HFFc6 (cell line): ENCODE measurements at regions not wholly inside any gene's neighbourhood (a gene's known extent, or its start where the extent isn't known, plus 50 kb on each side); places are given as distances from the start of the nearest gene placed in this dataset.

Experiments used
- DNase-seq: peaks from one replicate; pipeline ENCODE4 v3.0.0-alpha.2; 2018
- H3K27ac Mint-ChIP-seq: 2 replicates; pipeline ENCODE4 v1.8.0; 2020; ENCODE audit warnings: mild to moderate bottlenecking, mixed read lengths
- H3K27me3 Mint-ChIP-seq: 2 replicates; pipeline ENCODE4 v1.8.0; 2021; ENCODE audit warnings: mild to moderate bottlenecking, moderate library complexity, mixed read lengths; ENCODE audit not compliant: insufficient read depth
- H3K36me3 Mint-ChIP-seq: 2 replicates; pipeline ENCODE4 v1.8.0; 2021; ENCODE audit warnings: low read depth, mixed read lengths
- H3K4me1 Mint-ChIP-seq: 2 replicates; pipeline ENCODE4 v1.8.0; 2020; ENCODE audit warnings: low read depth, mixed read lengths
- H3K4me3 Mint-ChIP-seq: 2 replicates; pipeline ENCODE4 v1.8.0; 2020; ENCODE audit warnings: mild to moderate bottlenecking, moderate library complexity, mixed read lengths
- H3K9me3 Mint-ChIP-seq: 2 replicates; pipeline ENCODE4 v1.8.0; 2020; ENCODE audit warnings: mild to moderate bottlenecking, mixed read lengths
- CTCF ChIP-seq: fragments of 200-600 bp; sonication (generic); IDR thresholded peaks from 2 replicates; pipeline ENCODE4 v1.5.0; 2021; ENCODE audit warnings: antibody characterized with exemption, mild to moderate bottlenecking

GRCh38 chr21:38972078-38972477, 166.3 kb downstream of the ETS2 start:
- Mint-ChIP-seq H3K4me3 (no peak overlapping the region), H3K9me3 (no peaks in the 10 kb centered on the region), H3K4me1 (no peaks in the 10 kb centered on the region), H3K27ac (no peak overlapping the region), H3K27me3 (peaks cover 17% of the 10 kb centered on the region; the same call in 1 of the 2 replicates), H3K36me3 (no peaks in the 10 kb centered on the region)
- TF ChIP-seq CTCF: no peak
- no peak for DNase-seq

GRCh38 chr21:38970765-38971164, 165.0 kb downstream of the ETS2 start:
- no peak overlapping the region for H3K27ac Mint-ChIP-seq
- no peak for TF ChIP-seq CTCF
- no peak for DNase-seq
- peaks cover 17% of the 10 kb centered on the region; the same call in 1 of the 2 replicates for H3K27me3 Mint-ChIP-seq
- H3K4me1 Mint-ChIP-seq: peaks cover 10% of the 10 kb centered on the region
- H3K36me3 Mint-ChIP-seq: no peaks in the 10 kb centered on the region
- no peak overlapping the region for H3K4me3 Mint-ChIP-seq
- H3K9me3 Mint-ChIP-seq: no peaks in the 10 kb centered on the region

- peaks cover 15% of the 10 kb centered on the region; the same call in 1 of the 2 replicates for H3K27me3 Mint-ChIP-seq
- H3K27ac Mint-ChIP-seq: no peak overlapping the region
- no peak overlapping the region for H3K4me3 Mint-ChIP-seq
- peaks cover 24% of the 10 kb centered on the region for H3K4me1 Mint-ChIP-seq
- H3K9me3 Mint-ChIP-seq: no peaks in the 10 kb centered on the region
- no peak for DNase-seq
- no peaks in the 10 kb centered on the region for H3K36me3 Mint-ChIP-seq
- no peak for TF ChIP-seq CTCF
Observed at GRCh38 chr21:38968887-38969543, 163.3 kb downstream of the ETS2 start.

- Mint-ChIP-seq H3K27me3 (peaks cover 12% of the 10 kb centered on the region), H3K9me3 (peaks cover 14% of the 10 kb centered on the region), H3K4me3 (no peak overlapping the region), H3K4me1 (peaks cover 24% of the 10 kb centered on the region), H3K36me3 (peaks cover 6% of the 10 kb centered on the region), H3K27ac (peak overlapping the region; percentile 77)
- DNase-seq: peak; percentile 76
- no peak for TF ChIP-seq CTCF
Observed at GRCh38 chr21:38965910-38966504, 160.3 kb downstream of the ETS2 start.

- peak; percentile 56 for DNase-seq
- no peak for TF ChIP-seq CTCF
- peaks cover 14% of the 10 kb centered on the region for H3K9me3 Mint-ChIP-seq
- H3K36me3 Mint-ChIP-seq: peaks cover 6% of the 10 kb centered on the region
- peaks cover 32% of the 10 kb centered on the region for H3K4me1 Mint-ChIP-seq
- H3K4me3 Mint-ChIP-seq: peak overlapping the region; percentile 19; the same call in 1 of the 2 replicates
- peak overlapping the region; percentile 77 for H3K27ac Mint-ChIP-seq
- peaks cover 10% of the 10 kb centered on the region for H3K27me3 Mint-ChIP-seq
Observed at GRCh38 chr21:38965241-38965640, 159.5 kb downstream of the ETS2 start.
